ENCODE measurements at regions not wholly inside any gene's neighbourhood (a gene's known extent, or its start where the extent isn't known, plus 50 kb on each side); places are given as distances from the start of the nearest gene placed in this dataset.

DNA sequence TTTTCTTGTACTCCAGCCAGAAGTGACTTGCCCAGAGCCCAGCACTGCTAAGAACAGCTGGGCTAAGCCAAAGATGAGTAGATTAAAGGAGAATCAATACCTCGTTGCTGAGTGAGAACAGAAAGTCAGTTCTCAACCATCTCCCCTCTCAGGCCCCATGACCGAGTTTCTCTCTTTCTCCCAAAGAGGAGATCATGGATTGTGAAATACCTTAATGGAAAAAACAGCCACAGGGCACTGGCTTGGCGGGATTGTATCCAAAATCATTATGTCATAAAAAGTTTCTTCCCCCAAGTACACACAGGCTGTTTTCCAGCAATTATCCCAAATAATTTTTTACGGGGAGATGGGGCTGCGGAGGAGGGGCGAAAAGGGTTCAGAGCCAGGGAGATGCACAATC, 111.8 kb upstream of the TMEM45B start:
- Histone ChIP-seq H3K27ac (no peak overlapping the region), H3K4me1 (no peaks in the 10 kb centered on the region), H3K9me3 (no peaks in the 10 kb centered on the region), H3K4me2 (no peak overlapping the region), H3K4me3 (no peak overlapping the region)
- no peak for TF ChIP-seq KDM1A (IDR thresholded peaks at IDR 0.05; ENCODE audit: low read depth)
- TF ChIP-seq HOXB5 (CRISPR knock-in tag; IDR thresholded peaks at IDR 0.05): no peak
- no peak for TF ChIP-seq NFE2L2 (conservative IDR thresholded peaks at IDR 0.05; ENCODE audit: low read length)
- TF ChIP-seq ZSCAN20 (CRISPR knock-in tag; IDR thresholded peaks at IDR 0.05): no peak
- DNase-seq (ENCODE audit: low read depth in 1 of 2, low spot score in 1 of 2) (no peak), ATAC-seq (no peak), FAIRE-seq (no peak)
- ChIA-PET POLR2A (no interaction called here), CTCF (interaction anchor here (2.0 kb wide), 1 partner anchor 8 kb away, joined by 4 read pairs; no protein-coding TSS in a partner anchor)
- WGBS (ENCODE audit: missing lambda C conversion rate): 42% methylated on average over 6 of the region's 6 CpGs

DNA sequence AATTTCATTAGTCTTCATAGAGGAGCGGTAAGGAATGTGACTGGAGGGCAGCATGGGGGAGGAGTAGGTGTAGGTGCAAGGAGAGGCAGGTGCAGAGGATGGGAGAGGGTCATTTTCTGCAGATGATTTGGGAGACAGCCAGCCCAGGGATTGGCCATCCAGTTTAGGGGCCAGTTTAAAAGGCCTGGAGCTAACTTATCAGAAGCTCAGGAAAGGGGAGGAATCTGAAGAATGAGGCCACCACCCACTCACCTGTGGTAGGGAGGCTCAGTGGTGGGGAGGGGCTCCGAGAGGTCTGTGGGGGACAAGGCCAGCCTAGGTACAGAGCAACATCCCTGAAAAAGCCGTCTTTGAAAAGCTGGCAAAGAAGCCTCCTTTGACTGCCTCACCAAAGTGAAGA, 110.8 kb upstream of the TMEM45B start:
- H3K4me1 ChIP-seq: no peaks in the 10 kb centered on the region
- DNase-seq (ENCODE audit: low read depth in 1 of 2, low spot score in 1 of 2) (no peak), FAIRE-seq (no peak), ATAC-seq (no peak)
- TF ChIP-seq POLR2A (IDR thresholded peaks at IDR 0.05; ENCODE audit: low read length) (no peak), JUN (IDR thresholded peaks at IDR 0.05) (no peak), MAFK (IDR thresholded peaks at IDR 0.05; ENCODE audit: partially characterized antibody) (no peak), CHD4 (IDR thresholded peaks at IDR 0.05; ENCODE audit: borderline replicate concordance) (no peak), CHD2 (IDR thresholded peaks at IDR 0.05; ENCODE audit: low read length, partially characterized antibody) (no peak), EHMT2 (IDR thresholded peaks at IDR 0.05; ENCODE audit: low read depth) (no peak), CBX2 (IDR thresholded peaks at IDR 0.05; ENCODE audit: borderline replicate concordance, low read depth) (no peak), RFX5 (IDR thresholded peaks at IDR 0.05) (no peak), HDAC2 (IDR thresholded peaks at IDR 0.05) (no peak), MAZ (IDR thresholded peaks at IDR 0.05; ENCODE audit: borderline replicate concordance, low read depth, low read length) (no peak), ESRRA (IDR thresholded peaks at IDR 0.05; ENCODE audit: borderline replicate concordance, low read length) (no peak), NFE2L2 (conservative IDR thresholded peaks at IDR 0.05; ENCODE audit: low read length) (no peak), ZFP36 (IDR thresholded peaks at IDR 0.05; ENCODE audit: borderline replicate concordance, partially characterized antibody) (no peak)
- TF ChIP-seq, protein P1, sequence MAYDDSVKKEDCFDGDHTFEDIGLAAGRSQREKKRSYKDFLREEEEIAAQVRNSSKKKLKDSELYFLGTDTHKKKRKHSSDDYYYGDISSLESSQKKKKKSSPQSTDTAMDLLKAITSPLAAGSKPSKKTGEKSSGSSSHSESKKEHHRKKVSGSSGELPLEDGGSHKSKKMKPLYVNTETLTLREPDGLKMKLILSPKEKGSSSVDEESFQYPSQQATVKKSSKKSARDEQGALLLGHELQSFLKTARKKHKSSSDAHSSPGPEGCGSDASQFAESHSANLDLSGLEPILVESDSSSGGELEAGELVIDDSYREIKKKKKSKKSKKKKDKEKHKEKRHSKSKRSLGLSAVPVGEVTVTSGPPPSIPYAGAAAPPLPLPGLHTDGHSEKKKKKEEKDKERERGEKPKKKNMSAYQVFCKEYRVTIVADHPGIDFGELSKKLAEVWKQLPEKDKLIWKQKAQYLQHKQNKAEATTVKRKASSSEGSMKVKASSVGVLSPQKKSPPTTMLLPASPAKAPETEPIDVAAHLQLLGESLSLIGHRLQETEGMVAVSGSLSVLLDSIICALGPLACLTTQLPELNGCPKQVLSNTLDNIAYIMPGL (CRISPR knock-in tag; IDR thresholded peaks at IDR 0.05; ENCODE audit: borderline replicate concordance): no peak
- TF ChIP-seq, protein P2, sequence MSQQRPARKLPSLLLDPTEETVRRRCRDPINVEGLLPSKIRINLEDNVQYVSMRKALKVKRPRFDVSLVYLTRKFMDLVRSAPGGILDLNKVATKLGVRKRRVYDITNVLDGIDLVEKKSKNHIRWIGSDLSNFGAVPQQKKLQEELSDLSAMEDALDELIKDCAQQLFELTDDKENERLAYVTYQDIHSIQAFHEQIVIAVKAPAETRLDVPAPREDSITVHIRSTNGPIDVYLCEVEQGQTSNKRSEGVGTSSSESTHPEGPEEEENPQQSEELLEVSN (IDR thresholded peaks at IDR 0.05; ENCODE audit: borderline replicate concordance, low read depth): no peak
- no peak overlapping the region for H3K4me3 ChIP-seq
- no peak overlapping the region for H3K27ac ChIP-seq
- ChIA-PET POLR2A (no interaction called here), CTCF (interaction anchor here (2.0 kb wide), 1 partner anchor 9 kb away, joined by 4 read pairs; no protein-coding TSS in a partner anchor)
- H3K9me3 ChIP-seq: no peaks in the 10 kb centered on the region
- WGBS (ENCODE audit: missing lambda C conversion rate): 8% methylated on average over 3 of the region's 3 CpGs
- H3K4me2 ChIP-seq: no peak overlapping the region

DNA sequence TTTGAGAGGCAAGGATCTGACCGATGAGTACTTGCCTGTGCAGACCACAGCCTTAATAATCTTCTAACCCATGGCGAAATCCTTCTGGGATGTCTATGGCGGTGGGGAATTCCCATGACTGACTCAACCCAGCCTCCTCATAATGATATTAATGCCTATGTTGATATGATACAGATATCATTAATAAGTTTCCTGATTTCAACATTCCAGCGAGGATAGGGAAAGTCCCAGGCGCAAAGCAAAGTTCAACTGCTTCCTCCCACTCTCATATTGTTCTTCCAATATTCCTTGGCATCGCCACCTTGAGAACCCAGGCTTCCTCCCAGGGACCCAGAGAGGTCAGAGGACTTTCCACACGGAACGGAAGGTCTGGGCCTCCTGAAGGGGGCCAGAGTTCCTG, 110.3 kb upstream of the TMEM45B start:
- Histone ChIP-seq H3K9me3 (no peaks in the 10 kb centered on the region), H3K4me3 (no peak overlapping the region), H3K27ac (no peak overlapping the region), H3K4me1 (no peaks in the 10 kb centered on the region), H3K4me2 (no peak overlapping the region)
- FAIRE-seq (no peak), DNase-seq (ENCODE audit: low read depth in 1 of 2, low spot score in 1 of 2) (no peak), ATAC-seq (no peak)
- ChIA-PET CTCF (interaction anchor here (2.0 kb wide), 1 partner anchor 10 kb away, joined by 4 read pairs; no protein-coding TSS in a partner anchor), POLR2A (no interaction called here)
- 19% methylated on average over 8 of the region's 8 CpGs for WGBS (ENCODE audit: missing lambda C conversion rate)
- TF ChIP-seq EHF (CRISPR knock-in tag; IDR thresholded peaks at IDR 0.05) (no peak), RAD21 (conservative IDR thresholded peaks at IDR 0.05 in 1 of 2, IDR thresholded peaks at IDR 0.05 in 1 of 2) (no peak), GATA3 (IDR thresholded peaks at IDR 0.05; ENCODE audit: borderline replicate concordance) (no peak), JUN (IDR thresholded peaks at IDR 0.05) (no peak), CEBPB (IDR thresholded peaks at IDR 0.05) (no peak), KDM5A (IDR thresholded peaks at IDR 0.05) (no peak)
- TF ChIP-seq, protein P3, sequence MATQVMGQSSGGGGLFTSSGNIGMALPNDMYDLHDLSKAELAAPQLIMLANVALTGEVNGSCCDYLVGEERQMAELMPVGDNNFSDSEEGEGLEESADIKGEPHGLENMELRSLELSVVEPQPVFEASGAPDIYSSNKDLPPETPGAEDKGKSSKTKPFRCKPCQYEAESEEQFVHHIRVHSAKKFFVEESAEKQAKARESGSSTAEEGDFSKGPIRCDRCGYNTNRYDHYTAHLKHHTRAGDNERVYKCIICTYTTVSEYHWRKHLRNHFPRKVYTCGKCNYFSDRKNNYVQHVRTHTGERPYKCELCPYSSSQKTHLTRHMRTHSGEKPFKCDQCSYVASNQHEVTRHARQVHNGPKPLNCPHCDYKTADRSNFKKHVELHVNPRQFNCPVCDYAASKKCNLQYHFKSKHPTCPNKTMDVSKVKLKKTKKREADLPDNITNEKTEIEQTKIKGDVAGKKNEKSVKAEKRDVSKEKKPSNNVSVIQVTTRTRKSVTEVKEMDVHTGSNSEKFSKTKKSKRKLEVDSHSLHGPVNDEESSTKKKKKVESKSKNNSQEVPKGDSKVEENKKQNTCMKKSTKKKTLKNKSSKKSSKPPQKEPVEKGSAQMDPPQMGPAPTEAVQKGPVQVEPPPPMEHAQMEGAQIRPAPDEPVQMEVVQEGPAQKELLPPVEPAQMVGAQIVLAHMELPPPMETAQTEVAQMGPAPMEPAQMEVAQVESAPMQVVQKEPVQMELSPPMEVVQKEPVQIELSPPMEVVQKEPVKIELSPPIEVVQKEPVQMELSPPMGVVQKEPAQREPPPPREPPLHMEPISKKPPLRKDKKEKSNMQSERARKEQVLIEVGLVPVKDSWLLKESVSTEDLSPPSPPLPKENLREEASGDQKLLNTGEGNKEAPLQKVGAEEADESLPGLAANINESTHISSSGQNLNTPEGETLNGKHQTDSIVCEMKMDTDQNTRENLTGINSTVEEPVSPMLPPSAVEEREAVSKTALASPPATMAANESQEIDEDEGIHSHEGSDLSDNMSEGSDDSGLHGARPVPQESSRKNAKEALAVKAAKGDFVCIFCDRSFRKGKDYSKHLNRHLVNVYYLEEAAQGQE (IDR thresholded peaks at IDR 0.05): no peak

All from A549 (cell line).